ENCODE measurements at regions not wholly inside any gene's neighbourhood (a gene's known extent, or its start where the extent isn't known, plus 50 kb on each side); places are given as distances from the start of the nearest gene placed in this dataset.

GRCh38 chr1:30362603-30362990, 360.8 kb downstream of the MATN1 start:
- Histone ChIP-seq H3K9ac (ENCODE audit: control insufficient read depth, insufficient read depth, low read length) (no peak overlapping the region), H3K36me3 (ENCODE audit: control insufficient read depth in 2 of 2, insufficient read depth in 2 of 2, low read length in 1 of 2) (no peaks in the 10 kb centered on the region), H3K4me3 (no peak overlapping the region), H4K20me1 (ENCODE audit: control insufficient read depth, insufficient read depth) (no peaks in the 10 kb centered on the region), H2AFZ (ENCODE audit: control insufficient read depth, low read depth, low read length) (no peak overlapping the region), H3K27me3 (replicated peaks in 1 of 2; ENCODE audit: control insufficient read depth in 2 of 2, insufficient read depth in 2 of 2, low read length in 1 of 2) (no peaks in the 10 kb centered on the region; a peak in 1 of 4 replicates), H3K4me1 (ENCODE audit: control insufficient read depth, insufficient read depth, low read length) (no peaks in the 10 kb centered on the region), H3K27ac (ENCODE audit: control insufficient read depth, insufficient read depth) (no peak overlapping the region), H3K4me2 (ENCODE audit: control insufficient read depth, insufficient read depth) (no peak overlapping the region), H3K9me3 (replicated peaks; ENCODE audit: control insufficient read depth, insufficient read depth, low read length) (no peaks in the 10 kb centered on the region), H3K79me2 (ENCODE audit: control insufficient read depth, insufficient read depth, low read length) (no peaks in the 10 kb centered on the region)
- ChIA-PET POLR2A (no interaction called here), RAD21 (ENCODE audit: unreplicated experiment) (no interaction called here), SMC1A (ENCODE audit: uncharacterized antibody, unreplicated experiment) (no interaction called here), CTCF (interaction anchor here (1.6 kb wide), 1 partner anchor 18 kb away, joined by 12 read pairs; no protein-coding TSS in a partner anchor)
- no peak for DNase-seq (ENCODE audit: low read depth, low spot score)
- WGBS (ENCODE audit: insufficient coverage, insufficient replicate concordance, low lambda C conversion rate, missing lambda C conversion rate) = 6% methylated on average over 6 of the region's 6 CpGs
- intact Hi-C loops (cut with micrococcal nuclease; ENCODE audit: unreplicated experiment) = no loop called here
- no TSS peak for BruUV-seq (replicated peaks)
- no peak for FAIRE-seq
- in situ Hi-C loops (cut with MboI) = no loop called here
- ATAC-seq = no peak
- TF ChIP-seq NFIC (IDR thresholded peaks at IDR 0.05; ENCODE audit: low read depth, low read length) (no peak), BHLHE40 (IDR thresholded peaks at IDR 0.05; ENCODE audit: borderline replicate concordance in 1 of 2, low read depth in 2 of 2, low read length in 1 of 2) (no peak), TCF12 (IDR thresholded peaks at IDR 0.05; ENCODE audit: low read depth, low read length) (no peak), E4F1 (IDR thresholded peaks at IDR 0.05; ENCODE audit: borderline replicate concordance, partially characterized antibody) (no peak), BCL3 (IDR thresholded peaks at IDR 0.05; ENCODE audit: borderline replicate concordance, insufficient read depth, low read depth, low read length, poor library complexity, severe bottlenecking) (no peak), E2F8 (IDR thresholded peaks at IDR 0.05; ENCODE audit: low read depth, partially characterized antibody) (no peak), SP1 (IDR thresholded peaks at IDR 0.05; ENCODE audit: low read depth, low read length) (no peak), ZNF622 (IDR thresholded peaks at IDR 0.05) (no peak), CREB1 (IDR thresholded peaks at IDR 0.05; ENCODE audit: low read depth) (no peak), ZSCAN29 (IDR thresholded peaks at IDR 0.05) (no peak), SREBF2 (IDR thresholded peaks at IDR 0.05; ENCODE audit: low read length) (no peak), CBFB (IDR thresholded peaks at IDR 0.05; ENCODE audit: low read depth) (no peak), SMAD5 (IDR thresholded peaks at IDR 0.05; ENCODE audit: low read depth) (no peak), NR2C2 (IDR thresholded peaks at IDR 0.05; ENCODE audit: borderline replicate concordance, control insufficient read depth, insufficient read length, low read depth) (no peak), NBN (IDR thresholded peaks at IDR 0.05) (no peak), KDM1A (IDR thresholded peaks at IDR 0.05; ENCODE audit: borderline replicate concordance) (no peak)
